ENCODE measurements at regions not wholly inside any gene's neighbourhood (a gene's known extent, or its start where the extent isn't known, plus 50 kb on each side); places are given as distances from the start of the nearest gene placed in this dataset.

DNA sequence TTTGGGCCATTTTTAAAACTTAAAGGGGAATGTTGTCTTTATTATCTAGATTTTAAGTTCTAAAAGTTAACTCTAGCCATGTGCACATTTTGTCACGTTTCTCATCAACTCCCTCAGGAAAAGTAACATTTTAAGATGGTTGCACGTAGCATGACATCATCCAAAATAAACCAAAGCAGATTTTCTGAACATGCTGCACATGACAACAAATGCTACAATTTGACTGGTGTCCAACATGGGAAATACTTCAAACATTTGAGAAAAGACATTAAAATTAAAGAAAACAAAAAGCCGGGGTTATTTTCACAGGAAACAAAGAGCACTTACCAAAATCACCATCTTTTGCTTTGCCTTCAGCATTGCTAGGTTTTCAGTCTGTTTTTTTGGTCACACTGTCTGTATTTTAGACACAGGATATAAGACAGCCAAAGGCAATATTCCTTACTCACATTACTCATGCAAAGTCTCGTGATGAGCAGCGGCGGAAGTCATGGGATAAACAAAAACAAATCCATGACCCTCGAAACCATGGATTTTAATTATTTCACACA is 51.3 kb upstream of the RND3 start:
- H3K4me3 ChIP-seq, result no peak overlapping the region
- no peak for DNase-seq

More for the DNA sequence above, 51.3 kb upstream of the RND3 start:
- Histone ChIP-seq H3K27me3 (no peaks in the 10 kb centered on the region), H3K9me3 (no peaks in the 10 kb centered on the region), H3K27ac (no peak overlapping the region), H3K4me1 (no peaks in the 10 kb centered on the region), H3K36me3 (no peaks in the 10 kb centered on the region)
- WGBS, 2 donors, result 67% methylated on average over 7 of the region's 7 CpGs
- intact Hi-C loops (cut with DNase I), result no loop called here
- TF ChIP-seq POLR2A (IDR thresholded peaks at IDR 0.05), result no peak
- TF ChIP-seq, protein P1, sequence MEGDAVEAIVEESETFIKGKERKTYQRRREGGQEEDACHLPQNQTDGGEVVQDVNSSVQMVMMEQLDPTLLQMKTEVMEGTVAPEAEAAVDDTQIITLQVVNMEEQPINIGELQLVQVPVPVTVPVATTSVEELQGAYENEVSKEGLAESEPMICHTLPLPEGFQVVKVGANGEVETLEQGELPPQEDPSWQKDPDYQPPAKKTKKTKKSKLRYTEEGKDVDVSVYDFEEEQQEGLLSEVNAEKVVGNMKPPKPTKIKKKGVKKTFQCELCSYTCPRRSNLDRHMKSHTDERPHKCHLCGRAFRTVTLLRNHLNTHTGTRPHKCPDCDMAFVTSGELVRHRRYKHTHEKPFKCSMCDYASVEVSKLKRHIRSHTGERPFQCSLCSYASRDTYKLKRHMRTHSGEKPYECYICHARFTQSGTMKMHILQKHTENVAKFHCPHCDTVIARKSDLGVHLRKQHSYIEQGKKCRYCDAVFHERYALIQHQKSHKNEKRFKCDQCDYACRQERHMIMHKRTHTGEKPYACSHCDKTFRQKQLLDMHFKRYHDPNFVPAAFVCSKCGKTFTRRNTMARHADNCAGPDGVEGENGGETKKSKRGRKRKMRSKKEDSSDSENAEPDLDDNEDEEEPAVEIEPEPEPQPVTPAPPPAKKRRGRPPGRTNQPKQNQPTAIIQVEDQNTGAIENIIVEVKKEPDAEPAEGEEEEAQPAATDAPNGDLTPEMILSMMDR (IDR thresholded peaks at IDR 0.05), result no peak

Data from esophagus squamous epithelium (tissue), 5 donors.